GM19438 (cell line): ENCODE measurements at regions not wholly inside any gene's neighbourhood (a gene's known extent, or its start where the extent isn't known, plus 50 kb on each side); places are given as distances from the start of the nearest gene placed in this dataset.

Source experiments
- ATAC-seq: cut with Tn5 transposase; IDR thresholded peaks from one replicate; pipeline ENCODE4 v1.9.1; 2021; ENCODE audit warnings: low read depth; ENCODE audit not compliant: unreplicated experiment

DNA sequence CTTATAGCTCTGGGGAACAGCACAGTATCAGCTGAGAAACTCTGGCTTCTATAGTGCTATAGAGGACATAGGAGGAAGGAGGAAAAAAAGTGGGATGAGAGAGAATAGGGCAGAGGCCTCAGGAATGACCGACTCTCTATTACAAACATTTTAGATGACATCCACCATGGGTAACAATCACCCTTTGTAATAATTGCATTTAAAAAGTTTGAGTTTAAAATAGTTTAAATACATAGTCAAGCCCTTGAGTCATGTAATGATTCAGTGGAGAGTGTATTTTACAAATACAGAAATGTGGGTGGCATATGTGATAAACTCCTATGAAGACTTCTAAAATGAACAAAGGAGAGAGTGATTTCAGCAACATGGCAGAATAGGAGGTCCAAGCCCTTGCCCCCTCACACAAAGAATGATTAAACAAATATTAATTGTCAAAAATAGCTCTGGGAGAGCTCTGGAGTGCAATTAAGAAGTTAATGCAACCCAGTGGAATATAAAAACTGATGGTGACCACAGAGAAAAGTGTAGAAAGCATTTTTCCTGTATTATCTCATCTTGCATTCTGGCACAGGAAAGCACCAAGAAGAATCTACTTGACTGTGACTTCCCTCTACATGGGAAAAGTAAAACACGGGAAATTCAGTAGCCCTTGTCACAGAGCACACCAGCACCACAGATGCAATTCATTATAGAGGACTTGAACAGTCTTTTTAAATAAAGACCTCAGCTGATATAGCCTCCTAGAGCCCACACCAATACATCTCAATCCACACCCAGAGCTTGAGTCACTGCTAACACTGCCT is 569.0 kb upstream of the SORCS1 start:
- ATAC-seq: no peak

GRCh38 chr10:107732045-107732444 is 567.5 kb upstream of the SORCS1 start:
- no peak for ATAC-seq

DNA sequence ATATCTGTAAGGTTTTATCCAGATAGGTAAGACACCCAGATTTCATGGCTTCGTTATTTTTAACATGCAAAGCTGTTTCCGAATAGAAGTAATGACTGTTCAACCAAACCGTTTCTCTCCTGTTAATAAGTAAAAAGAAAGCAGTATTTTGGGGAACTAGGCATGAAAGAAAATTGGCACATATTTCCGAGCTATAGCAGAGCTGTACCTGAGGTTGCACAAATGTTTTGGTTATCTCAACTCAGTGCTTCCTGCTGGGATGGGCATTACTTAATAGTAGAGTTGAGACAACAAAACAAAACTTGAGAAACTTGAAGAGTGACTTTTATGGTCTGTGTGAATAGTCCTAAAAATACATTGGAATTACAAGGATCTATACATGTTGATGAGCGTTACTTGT is 564.3 kb upstream of the SORCS1 start:
- no peak for ATAC-seq

DNA sequence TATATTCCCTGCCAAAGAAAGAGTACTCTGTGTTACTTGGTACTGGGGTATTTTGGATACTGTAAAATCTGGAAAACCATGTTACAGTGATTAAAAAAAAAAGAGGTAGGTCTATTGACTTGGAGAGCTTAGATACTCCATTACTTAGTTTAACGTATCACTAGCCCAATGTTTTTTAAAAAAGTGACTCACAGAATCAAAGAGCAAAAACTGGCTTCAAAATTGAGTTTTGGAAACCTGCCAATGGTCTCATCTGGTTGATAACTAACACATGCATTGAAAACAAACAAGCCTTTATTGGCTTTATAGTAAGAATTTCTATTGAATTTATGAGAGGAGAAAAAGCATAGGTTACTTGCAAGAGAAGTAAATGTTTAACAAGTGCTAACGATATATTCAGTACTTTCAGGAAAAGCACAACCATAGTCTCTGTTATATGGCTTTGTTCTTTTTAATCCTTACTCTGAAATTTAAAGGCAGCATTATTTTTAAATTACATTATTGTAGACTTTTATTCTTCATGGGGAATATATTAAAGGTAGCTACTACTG is 563.3 kb upstream of the SORCS1 start:
- ATAC-seq: no peak

GRCh38 chr10:107718864-107719263 is 554.4 kb upstream of the SORCS1 start:
- ATAC-seq: no peak

DNA sequence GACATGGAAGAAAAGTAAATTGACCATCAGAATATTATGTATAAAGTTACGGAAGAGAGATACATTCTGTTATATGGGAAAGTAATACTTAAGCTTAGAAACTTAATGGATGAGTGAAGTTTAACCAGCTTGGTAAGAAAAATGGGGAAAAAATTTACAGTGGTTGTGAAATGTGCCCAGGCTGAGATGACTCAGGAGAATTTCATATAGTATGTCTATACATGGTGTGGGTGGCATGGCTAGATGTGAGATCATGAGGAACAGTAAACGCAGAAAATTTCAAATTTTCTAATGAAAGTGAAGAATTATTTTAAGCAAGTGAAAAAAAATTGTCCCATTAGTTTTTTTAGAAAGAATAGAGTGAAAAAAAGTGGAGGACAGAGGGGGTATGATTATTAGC is 552.5 kb upstream of the SORCS1 start:
- no peak for ATAC-seq

- ATAC-seq: no peak
These were observed 551.1 kb upstream of the SORCS1 start for GRCh38 chr10:107715565-107715964.

DNA sequence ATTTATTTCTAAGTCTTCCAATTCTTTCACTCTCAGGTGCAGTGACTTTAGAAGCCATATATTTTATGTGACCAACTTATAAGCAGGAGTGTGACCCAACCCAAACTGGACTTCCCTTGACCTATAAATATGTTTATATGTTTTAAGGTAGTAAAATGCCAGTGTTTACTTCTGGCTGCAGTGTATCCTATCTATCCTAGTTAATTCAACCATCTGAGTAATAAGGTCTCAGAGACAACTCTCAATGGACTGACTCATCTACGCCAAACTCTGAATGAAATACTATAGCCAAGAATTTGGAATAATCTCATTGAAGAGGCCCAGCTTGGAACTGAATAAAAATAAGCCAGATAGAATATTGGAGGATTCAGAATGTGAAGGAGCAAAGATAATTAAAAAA is 544.5 kb upstream of the SORCS1 start:
- ATAC-seq: no peak

DNA sequence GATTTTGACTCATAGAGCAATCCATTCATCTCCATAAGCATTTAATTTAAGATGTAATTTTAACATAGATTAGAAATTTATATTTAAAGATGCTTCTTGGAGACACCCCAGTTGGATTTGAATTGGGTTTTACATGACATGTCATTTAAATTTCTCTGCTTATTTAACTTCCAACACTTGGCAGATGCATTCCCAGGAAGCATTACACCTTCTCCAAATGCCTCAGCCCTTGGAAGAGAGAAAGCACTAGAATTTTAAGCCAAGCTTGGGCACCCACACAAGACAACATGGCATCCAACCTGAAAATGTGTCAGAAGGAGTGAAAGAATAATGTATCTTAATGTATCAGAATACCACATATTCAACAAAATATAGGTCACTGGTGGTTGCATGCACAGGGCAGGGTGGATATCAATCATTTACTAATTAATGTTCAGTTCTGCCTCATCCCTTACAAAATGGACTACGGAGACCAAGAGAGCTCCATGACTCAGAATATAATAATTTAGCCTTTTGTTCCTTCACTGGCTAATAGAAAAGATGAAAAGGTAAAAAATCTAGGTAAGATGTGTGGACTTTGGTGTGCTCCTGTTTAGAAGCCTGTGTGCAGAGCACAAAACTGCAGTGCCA is 541.7 kb upstream of the SORCS1 start:
- ATAC-seq: no peak

GRCh38 chr10:107701943-107702342 is 537.4 kb upstream of the SORCS1 start:
- ATAC-seq: no peak

DNA sequence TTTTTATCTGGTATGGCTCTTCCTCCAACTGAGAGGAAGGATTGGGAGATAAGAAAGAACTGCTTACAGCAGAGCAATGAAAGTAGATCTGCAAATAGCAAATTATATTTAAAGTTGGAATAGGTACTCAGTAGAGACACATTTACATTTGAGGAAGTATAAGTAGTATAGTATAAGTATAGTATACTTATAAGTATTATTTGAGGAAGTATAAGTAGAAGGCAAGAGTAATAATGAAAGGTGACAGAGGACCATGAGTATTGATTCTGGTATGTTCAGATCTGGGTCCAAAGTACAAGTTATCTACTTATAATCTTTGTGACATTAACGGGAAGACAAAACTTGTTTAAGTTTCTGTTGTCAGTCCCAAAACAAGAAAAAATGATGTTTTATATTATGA is 527.6 kb upstream of the SORCS1 start:
- ATAC-seq: no peak

GRCh38 chr10:107689323-107689722 is 524.8 kb upstream of the SORCS1 start:
- no peak for ATAC-seq

DNA sequence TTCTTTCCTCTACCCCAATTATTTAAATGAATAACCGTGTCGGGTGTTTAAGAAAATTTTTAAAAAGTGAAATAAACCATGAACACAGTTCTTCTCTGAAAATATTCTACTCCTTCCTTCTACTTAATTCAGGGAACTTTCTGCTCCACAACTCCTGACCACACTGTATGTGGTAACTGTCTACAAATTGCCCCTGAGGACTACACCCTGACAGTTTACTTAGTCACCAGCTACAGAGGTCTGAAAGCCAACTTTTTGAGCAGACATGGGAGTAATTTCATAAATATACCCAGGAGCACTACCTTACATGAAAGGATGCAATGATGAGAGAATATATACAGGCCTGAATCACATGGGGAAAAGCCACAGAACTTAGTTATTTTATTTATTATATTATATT is 523.2 kb upstream of the SORCS1 start:
- ATAC-seq: no peak

DNA sequence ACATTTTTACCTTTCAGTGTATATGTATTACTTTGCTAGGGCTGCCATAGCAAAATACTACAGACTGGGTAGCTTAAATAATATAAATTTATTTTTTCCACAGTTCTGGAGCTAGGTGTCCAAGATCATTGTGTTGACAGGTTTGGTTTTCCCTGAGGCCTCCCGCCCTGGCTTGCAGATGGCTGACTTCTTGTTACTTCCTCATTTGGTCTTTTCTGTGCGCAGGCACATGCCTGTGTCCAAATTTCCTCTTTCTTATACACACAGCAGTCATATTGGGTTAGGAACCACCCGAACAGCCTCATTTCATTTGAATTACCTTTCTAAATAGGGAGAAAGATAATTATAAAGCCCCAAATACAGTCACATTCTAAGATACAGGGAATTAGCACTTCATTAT is 521.6 kb upstream of the SORCS1 start:
- ATAC-seq: no peak

DNA sequence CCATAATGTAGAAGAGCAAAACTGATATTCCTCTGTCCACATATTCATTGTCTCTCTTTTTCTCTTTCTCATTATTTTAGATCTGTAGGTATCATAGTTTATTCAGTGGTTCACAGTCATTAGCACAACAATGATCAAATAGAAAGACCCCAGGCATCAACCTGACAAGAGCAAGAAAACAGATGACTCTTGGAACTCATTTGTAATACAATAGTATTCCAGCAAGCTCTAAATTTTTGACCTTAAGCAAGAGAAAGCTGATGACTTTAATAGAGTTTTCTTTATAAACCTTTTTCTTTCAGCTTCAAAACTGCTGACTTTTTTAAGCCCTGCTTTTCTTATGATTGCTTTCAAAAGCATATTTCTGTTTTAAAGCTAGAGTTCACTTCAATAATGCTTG is 507.5 kb upstream of the SORCS1 start:
- ATAC-seq: no peak

DNA sequence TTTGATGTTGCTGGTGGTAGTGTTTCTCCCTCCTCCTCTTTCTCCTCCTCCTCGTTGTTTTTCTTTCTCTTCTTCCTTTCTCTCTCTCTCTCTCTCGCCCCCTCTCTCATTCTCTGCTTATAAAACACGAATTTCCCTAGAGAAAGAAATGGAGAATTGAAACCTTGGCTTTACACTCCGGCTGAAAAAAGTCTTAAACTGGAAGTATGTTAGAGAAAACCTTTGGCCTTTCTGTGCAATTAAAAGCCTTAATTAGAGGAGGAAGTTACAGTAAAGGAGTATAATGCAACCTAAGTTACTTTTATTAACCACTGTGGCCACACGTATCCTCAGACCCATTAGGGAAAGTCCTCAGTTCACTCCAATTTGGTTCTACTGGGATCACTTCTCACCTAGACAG is 501.7 kb upstream of the SORCS1 start:
- ATAC-seq: no peak

DNA sequence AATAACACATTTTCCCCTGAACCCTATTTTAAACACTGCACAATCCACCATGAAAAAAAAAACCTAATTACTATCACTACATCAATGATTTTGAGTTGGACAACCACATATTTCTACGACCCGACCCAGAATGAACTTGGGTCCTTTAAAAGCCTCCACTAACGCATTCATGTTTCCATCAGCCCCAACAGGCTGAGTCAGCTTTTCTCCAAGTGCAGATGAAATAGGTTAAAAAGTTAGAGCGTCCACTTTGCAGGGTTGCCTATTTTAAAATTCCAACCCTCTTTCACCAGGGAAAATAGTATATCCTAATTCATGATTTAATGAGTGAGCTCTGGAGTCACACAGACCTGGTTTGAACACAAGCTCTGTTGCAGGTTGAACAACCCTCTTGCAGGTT is 501.0 kb upstream of the SORCS1 start:
- ATAC-seq: no peak

GRCh38 chr10:107657851-107658250 is 493.3 kb upstream of the SORCS1 start:
- ATAC-seq: no peak

- ATAC-seq: no peak
These were observed 492.4 kb upstream of the SORCS1 start for GRCh38 chr10:107656932-107657331.

DNA sequence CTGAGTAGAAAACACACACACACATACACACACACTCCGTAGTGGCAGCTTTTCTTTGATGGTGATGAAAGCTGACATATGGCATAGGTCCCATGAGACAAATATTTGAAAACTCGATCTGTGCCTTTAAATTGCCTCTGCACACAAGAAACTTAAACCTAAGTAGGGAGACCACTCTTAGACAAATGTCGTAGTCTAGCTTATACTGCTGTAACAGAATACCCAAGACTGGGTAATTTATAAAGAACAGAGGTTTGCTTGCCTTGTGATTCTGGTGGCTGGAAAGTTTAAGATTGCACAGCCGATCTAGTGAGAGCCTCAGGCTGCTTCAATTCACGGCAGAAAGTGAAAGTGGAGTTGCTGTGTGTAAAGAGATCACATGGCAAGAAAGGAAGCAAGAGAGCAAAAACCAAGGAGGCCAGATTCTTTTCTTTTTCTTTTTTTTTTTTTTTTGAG is 489.4 kb upstream of the SORCS1 start:
- ATAC-seq: no peak

DNA sequence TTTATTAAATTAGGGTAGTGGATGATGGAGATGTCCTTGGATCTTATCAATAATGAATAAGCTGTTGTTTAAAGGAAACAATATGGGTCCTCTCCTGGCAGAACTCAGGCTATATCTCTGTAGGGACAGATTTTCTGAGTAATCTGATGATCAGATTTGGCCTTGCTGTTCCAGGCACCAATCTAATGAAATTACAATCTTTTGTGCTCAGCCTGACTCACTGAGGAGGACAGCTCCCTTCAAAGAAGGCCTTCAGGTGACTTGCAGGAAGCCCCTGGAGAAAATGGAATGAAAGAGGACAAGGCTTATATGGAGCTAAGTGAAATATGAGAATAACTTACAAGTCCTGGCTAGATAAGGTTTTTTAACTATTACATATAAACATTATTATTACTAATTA is 486.4 kb upstream of the SORCS1 start:
- no peak for ATAC-seq

GRCh38 chr10:107649249-107649648 is 484.7 kb upstream of the SORCS1 start:
- no peak for ATAC-seq
